HEK293 (cell line): ENCODE measurements at regions not wholly inside any gene's neighbourhood (a gene's known extent, or its start where the extent isn't known, plus 50 kb on each side); places are given as distances from the start of the nearest gene placed in this dataset.
A peak's percentile ranks its signal among the peaks of the same experiment; 100 is the strongest.

Source experiments
- CTCF ChIA-PET: fragments of 350-600 bp; formaldehyde crosslinking; extraction: SDS; loops from one replicate; lab custom pipeline; 2021; ENCODE audit warnings: antibody characterized with exemption; lab: Yijun Ruan, JAX
- POLR2A ChIA-PET: fragments of 300-600 bp; formaldehyde crosslinking; extraction: SDS; loops from one replicate; lab custom pipeline; 2020; ENCODE audit warnings: antibody characterized with exemption, inconsistent platforms; lab: Yijun Ruan, JAX
- H3K27ac ChIP-seq: fragments of 200-500 bp; sonication (Bioruptor generic); 2 replicates; pipeline ENCODE4 v1.5.1; 2014; ENCODE audit warnings: low read depth, low read length, control low read depth, inconsistent platforms; ENCODE audit errors: extremely low read depth
- H3K36me3 ChIP-seq, 2 experiments: fragments of 200-500 bp in 1 of 2; sonication (Bioruptor generic) in 1 of 2; 1 replicate in 1 of 2; 2 replicates in 1 of 2; pipeline ENCODE4 v1.5.1; 2014 to 2017; ENCODE audit warnings: inconsistent platforms in 2 of 2, low read length in 2 of 2; ENCODE audit not compliant: control insufficient read depth in 2 of 2, insufficient read depth in 1 of 2
- H3K4me1 ChIP-seq: fragments of 200-500 bp; sonication (Bioruptor generic); 2 replicates; pipeline ENCODE4 v1.5.1; 2014; ENCODE audit warnings: mild to moderate bottlenecking, low read length, inconsistent platforms; ENCODE audit not compliant: control insufficient read depth, insufficient read depth
- H3K4me3 ChIP-seq: 2 replicates; pipeline ENCODE4 v1.5.1; 2011; ENCODE audit warnings: low read depth, mild to moderate bottlenecking, control low read depth, low read length, moderate library complexity
- H3K9me3 ChIP-seq: fragments of 200-500 bp; sonication (Bioruptor generic); 2 replicates; pipeline ENCODE4 v1.5.1; 2014; ENCODE audit warnings: low read depth, low read length, inconsistent platforms; ENCODE audit not compliant: control insufficient read depth, insufficient read depth
- AEBP2 ChIP-seq: fragments of 450-650 bp; formaldehyde crosslinking; IDR thresholded peaks from 2 replicates; pipeline ENCODE4 v1.5.1; 2016; ENCODE audit warnings: missing biosample characterization, missing genetic modification characterization, borderline replicate concordance
- ATF2 ChIP-seq: fragments of 450-650 bp; formaldehyde crosslinking; IDR thresholded peaks from 2 replicates; pipeline ENCODE4 v1.5.1; 2016; ENCODE audit warnings: missing biosample characterization, missing genetic modification characterization, low read depth
- GLI4 ChIP-seq: fragments of 450-650 bp; formaldehyde crosslinking; IDR thresholded peaks from 2 replicates; pipeline ENCODE4 v1.5.1; 2016; ENCODE audit warnings: missing biosample characterization, missing genetic modification characterization
- KLF17 ChIP-seq: fragments of 450-650 bp; formaldehyde crosslinking; IDR thresholded peaks from 2 replicates; pipeline ENCODE4 v1.5.1; 2016; ENCODE audit warnings: missing biosample characterization, missing genetic modification characterization
- PRDM1 ChIP-seq: fragments of 450-650 bp; formaldehyde crosslinking; IDR thresholded peaks from 2 replicates; pipeline ENCODE4; 2016; ENCODE audit warnings: missing biosample characterization, missing genetic modification characterization
- PRDM10 ChIP-seq: fragments of 450-650 bp; formaldehyde crosslinking; IDR thresholded peaks from 2 replicates; pipeline ENCODE4 v1.5.1; 2016; ENCODE audit warnings: missing biosample characterization, missing genetic modification characterization
- WT1 ChIP-seq: fragments of 450-650 bp; formaldehyde crosslinking; IDR thresholded peaks from 2 replicates; pipeline ENCODE4 v1.5.1; 2016; ENCODE audit warnings: missing biosample characterization, missing genetic modification characterization
- ZNF146 ChIP-seq: fragments of 450-650 bp; formaldehyde crosslinking; IDR thresholded peaks from 2 replicates; pipeline ENCODE4 v1.5.1; 2016; ENCODE audit warnings: missing biosample characterization, missing genetic modification characterization
- ZNF24 ChIP-seq: fragments of 450-650 bp; formaldehyde crosslinking; IDR thresholded peaks from 2 replicates; pipeline ENCODE4 v1.5.1; 2016; ENCODE audit warnings: missing biosample characterization, missing genetic modification characterization
- ZNF266 ChIP-seq: fragments of 450-650 bp; formaldehyde crosslinking; IDR thresholded peaks from 2 replicates; pipeline ENCODE4 v1.5.1; 2016; ENCODE audit warnings: missing biosample characterization, missing genetic modification characterization, low read depth
- ZNF274 ChIP-seq, 2 experiments: fragments of 200-500 bp in 1 of 2; fragments of 450-650 bp in 1 of 2; sonication (Bioruptor generic) in 1 of 2; formaldehyde crosslinking in 1 of 2; IDR thresholded peaks; 2 replicates each; pipeline versions ENCODE4 v1.5.1 to v1.6.1; 2014 to 2016; ENCODE audit warnings: borderline replicate concordance in 1 of 2, inconsistent platforms in 1 of 2, low read length in 1 of 2, missing biosample characterization in 1 of 2, missing genetic modification characterization in 1 of 2
- ZNF513 ChIP-seq: fragments of 450-650 bp; IDR thresholded peaks from 2 replicates; pipeline ENCODE4 v1.5.1; 2018; ENCODE audit warnings: missing biosample characterization, missing genetic modification characterization
- ZNF544 ChIP-seq: fragments of 450-650 bp; formaldehyde crosslinking; IDR thresholded peaks from 2 replicates; pipeline ENCODE4 v1.5.0; 2017; ENCODE audit warnings: missing biosample characterization, missing genetic modification characterization
- ZNF626 ChIP-seq: fragments of 450-650 bp; sonication (Bioruptor Pico); formaldehyde crosslinking; IDR thresholded peaks from 2 replicates; pipeline ENCODE4 v1.5.1; 2018; ENCODE audit warnings: missing biosample characterization, missing genetic modification characterization, inconsistent platforms
- ZNF629 ChIP-seq: fragments of 450-650 bp; formaldehyde crosslinking; IDR thresholded peaks from 2 replicates; pipeline ENCODE4 v1.5.1; 2017; ENCODE audit warnings: missing biosample characterization, missing genetic modification characterization
- ZNF654 ChIP-seq: fragments of 450-650 bp; formaldehyde crosslinking; IDR thresholded peaks from 2 replicates; pipeline ENCODE4 v1.5.1; 2016; ENCODE audit warnings: low read depth, missing biosample characterization, missing genetic modification characterization
- ZNF843 ChIP-seq: fragments of 450-650 bp; formaldehyde crosslinking; IDR thresholded peaks from 2 replicates; pipeline ENCODE4 v1.5.1; 2016; ENCODE audit warnings: missing biosample characterization, missing genetic modification characterization
- ZSCAN16 ChIP-seq: fragments of 450-650 bp; formaldehyde crosslinking; IDR thresholded peaks from 2 replicates; pipeline ENCODE4 v1.5.1; 2016; ENCODE audit warnings: missing biosample characterization, missing genetic modification characterization
- TF ChIP-seq, protein P1 (sequence below): fragments of 450-650 bp; formaldehyde crosslinking; IDR thresholded peaks from 2 replicates; pipeline ENCODE4 v1.5.1; 2017; ENCODE audit warnings: missing biosample characterization, missing genetic modification characterization

DNA sequence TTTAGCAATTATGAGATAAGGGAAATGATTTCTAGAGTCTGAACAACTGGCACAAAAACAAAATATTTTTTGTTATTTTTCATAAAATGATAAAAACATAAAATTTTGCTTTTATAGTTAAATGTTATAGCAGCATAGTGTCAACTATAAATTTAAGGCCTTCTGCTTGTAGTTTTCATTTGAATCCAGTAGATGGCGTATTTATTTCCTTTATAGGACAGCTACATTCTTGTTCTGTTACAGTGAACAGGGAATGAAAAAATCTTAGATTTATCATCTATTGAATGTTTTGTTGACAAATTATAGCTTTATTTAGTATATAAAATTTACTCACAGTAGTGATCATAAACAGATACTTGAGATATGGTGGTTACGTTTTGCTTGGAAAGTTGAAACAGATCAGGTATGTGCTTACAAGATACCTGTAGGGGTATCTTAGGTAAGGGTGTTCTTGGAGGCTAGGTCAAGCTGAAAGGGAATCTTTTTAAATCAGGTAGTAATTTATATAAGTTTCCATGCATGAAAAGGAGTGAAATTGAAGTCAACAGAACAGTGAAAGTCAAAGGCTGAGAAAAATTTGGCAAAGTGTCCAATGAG lies 239.3 kb upstream of the GRIN3A start:
- TF ChIP-seq, protein P1, sequence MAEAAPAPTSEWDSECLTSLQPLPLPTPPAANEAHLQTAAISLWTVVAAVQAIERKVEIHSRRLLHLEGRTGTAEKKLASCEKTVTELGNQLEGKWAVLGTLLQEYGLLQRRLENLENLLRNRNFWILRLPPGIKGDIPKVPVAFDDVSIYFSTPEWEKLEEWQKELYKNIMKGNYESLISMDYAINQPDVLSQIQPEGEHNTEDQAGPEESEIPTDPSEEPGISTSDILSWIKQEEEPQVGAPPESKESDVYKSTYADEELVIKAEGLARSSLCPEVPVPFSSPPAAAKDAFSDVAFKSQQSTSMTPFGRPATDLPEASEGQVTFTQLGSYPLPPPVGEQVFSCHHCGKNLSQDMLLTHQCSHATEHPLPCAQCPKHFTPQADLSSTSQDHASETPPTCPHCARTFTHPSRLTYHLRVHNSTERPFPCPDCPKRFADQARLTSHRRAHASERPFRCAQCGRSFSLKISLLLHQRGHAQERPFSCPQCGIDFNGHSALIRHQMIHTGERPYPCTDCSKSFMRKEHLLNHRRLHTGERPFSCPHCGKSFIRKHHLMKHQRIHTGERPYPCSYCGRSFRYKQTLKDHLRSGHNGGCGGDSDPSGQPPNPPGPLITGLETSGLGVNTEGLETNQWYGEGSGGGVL, result no peak
- peak; percentile 39 for TF ChIP-seq ZNF654 (tag by site-specific recombination)
- no peak overlapping the region for H3K27ac ChIP-seq
- no peaks in the 10 kb centered on the region for H3K9me3 ChIP-seq
- H3K4me1 ChIP-seq, result no peaks in the 10 kb centered on the region
- H3K36me3 ChIP-seq, result no peaks in the 10 kb centered on the region
- no peak overlapping the region for H3K4me3 ChIP-seq
- ChIA-PET CTCF (interaction anchor here (0.5 to 1.8 kb wide), 12 partner anchors 9 to 1806 kb away, joined by 3 to 6 read pairs (median 3); no protein-coding TSS in a partner anchor), POLR2A (no interaction called here)

GRCh38 chr9:101970609-101971008 lies 232.2 kb upstream of the GRIN3A start:
- POLR2A ChIA-PET, result no interaction called here
- no peak overlapping the region for H3K4me3 ChIP-seq
- H3K36me3 ChIP-seq, result no peaks in the 10 kb centered on the region
- H3K4me1 ChIP-seq, result no peaks in the 10 kb centered on the region
- no peaks in the 10 kb centered on the region for H3K9me3 ChIP-seq
- TF ChIP-seq ZNF626, result no peak
- no peak for TF ChIP-seq ZNF24 (tag by site-specific recombination)
- no peak overlapping the region for H3K27ac ChIP-seq
- CTCF ChIA-PET, result interaction anchor here (0.6 to 0.8 kb wide), 2 partner anchors 13 to 1175 kb away, joined by 3 to 4 read pairs; no protein-coding TSS in a partner anchor

DNA sequence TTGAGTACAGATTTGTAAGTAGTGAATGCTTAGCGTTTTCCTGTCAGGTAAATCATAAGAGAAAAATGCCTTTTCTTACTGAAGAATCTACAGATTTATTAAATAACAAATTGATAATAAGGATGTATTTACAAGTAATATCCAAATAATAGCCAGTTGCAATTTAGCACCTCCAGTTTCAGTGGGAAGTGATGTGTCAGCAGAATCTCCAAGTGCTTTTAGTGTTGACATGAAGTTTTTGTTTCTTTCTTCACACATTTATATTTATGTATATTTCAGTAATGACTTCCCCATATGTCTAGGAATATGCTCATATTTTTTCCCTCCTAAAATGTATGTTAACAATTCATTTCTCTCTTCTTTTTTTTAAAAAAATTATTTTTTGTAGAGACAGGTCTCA lies 229.9 kb upstream of the GRIN3A start:
- POLR2A ChIA-PET, result no interaction called here
- Histone ChIP-seq H3K4me3 (no peak overlapping the region), H3K36me3 (no peaks in the 10 kb centered on the region), H3K4me1 (no peaks in the 10 kb centered on the region), H3K27ac (no peak overlapping the region), H3K9me3 (no peaks in the 10 kb centered on the region)
- CTCF ChIA-PET, result interaction anchor here (1.2 kb wide), 1 partner anchor 9 kb away, joined by 6 read pairs; no protein-coding TSS in a partner anchor
- no peak for TF ChIP-seq ZNF513 (tag by site-specific recombination)
- TF ChIP-seq ZNF146 (tag by site-specific recombination), result no peak
- no peak for TF ChIP-seq AEBP2 (tag by site-specific recombination)
- TF ChIP-seq ATF2 (tag by site-specific recombination), result no peak
- no peak for TF ChIP-seq ZNF629 (tag by site-specific recombination)
- no peak for TF ChIP-seq ZNF274 (IDR thresholded peaks at IDR 0.05; ENCODE audit: low read length)
- TF ChIP-seq ZNF274 (tag by site-specific recombination; IDR thresholded peaks at IDR 0.05; ENCODE audit: borderline replicate concordance), result no peak
- TF ChIP-seq ZNF843 (tag by site-specific recombination), result no peak
- TF ChIP-seq WT1 (tag by site-specific recombination), result no peak
- TF ChIP-seq PRDM10 (tag by site-specific recombination), result no peak
- no peak for TF ChIP-seq KLF17 (tag by site-specific recombination)
- TF ChIP-seq PRDM1, result no peak
- no peak for TF ChIP-seq ZNF544 (tag by site-specific recombination)
- no peak for TF ChIP-seq GLI4
- TF ChIP-seq ZNF266 (tag by site-specific recombination), result no peak
- no peak for TF ChIP-seq ZSCAN16
